Neural cell (in vitro differentiated cells): ENCODE measurements at regions not wholly inside any gene's neighbourhood (a gene's known extent, or its start where the extent isn't known, plus 50 kb on each side); places are given as distances from the start of the nearest gene placed in this dataset.

Source experiments
- H2AFZ ChIP-seq: fragments of 200-600, 300-800 bp; sonication (generic), shearing (Covaris generic); 2 replicates; pipeline ENCODE4 v1.6.0; 2014; ENCODE audit warnings: low read depth, mild to moderate bottlenecking, antibody characterized with exemption, low read length, moderate library complexity
- H3F3A ChIP-seq: fragments of 200-600 bp; shearing (Covaris generic); 2 replicates; pipeline ENCODE4 v1.6.1; 2016; ENCODE audit warnings: mild to moderate bottlenecking, moderate library complexity, mixed read lengths, antibody characterized with exemption, low read length; ENCODE audit not compliant: insufficient read depth, poor library complexity, severe bottlenecking
- H3K27ac ChIP-seq: fragments of 200-600, 300-800 bp; sonication (generic), shearing (Covaris generic); 2 replicates; pipeline ENCODE4 v1.5.1; 2014; ENCODE audit warnings: mild to moderate bottlenecking, low read length, moderate library complexity
- H3K27me3 ChIP-seq: fragments of 300-800, 200-600 bp; sonication (generic), shearing (Covaris generic); 2 replicates; pipeline ENCODE4 v1.6.0; 2014; ENCODE audit warnings: mild to moderate bottlenecking, low read depth, low read length, moderate library complexity; ENCODE audit not compliant: insufficient read depth
- H3K36me3 ChIP-seq: fragments of 300-800, 200-600 bp; sonication (generic), shearing (Covaris generic); 2 replicates; pipeline ENCODE4 v1.5.1; 2014; ENCODE audit warnings: mild to moderate bottlenecking, antibody characterized with exemption, low read length, moderate library complexity; ENCODE audit not compliant: insufficient read depth
- H3K4me2 ChIP-seq: fragments of 300-800, 200-600 bp; sonication (generic), shearing (Covaris generic); 2 replicates; pipeline ENCODE4 v1.6.0; 2014; ENCODE audit warnings: mild to moderate bottlenecking, low read length
- H3K4me3 ChIP-seq: fragments of 300-800, 200-600 bp; sonication (generic), shearing (Covaris generic); 2 replicates; pipeline ENCODE4 v1.5.1; 2014; ENCODE audit warnings: mild to moderate bottlenecking, low read length, moderate library complexity
- H3K79me2 ChIP-seq: fragments of 200-600 bp; shearing (Covaris generic); replicated peaks from 2 replicates; pipeline ENCODE4 v1.6.0; 2014; ENCODE audit warnings: mild to moderate bottlenecking, low read length, moderate library complexity; ENCODE audit not compliant: insufficient read depth
- H3K9ac ChIP-seq: fragments of 300-800, 200-600 bp; sonication (generic), shearing (Covaris generic); 2 replicates; pipeline ENCODE4 v1.6.1; 2016; ENCODE audit warnings: mild to moderate bottlenecking, low read length, mixed read lengths
- H3K9me2 ChIP-seq: fragments of 200-600 bp; shearing (Covaris generic); 2 replicates; pipeline ENCODE4 v1.6.1; 2016; ENCODE audit warnings: mild to moderate bottlenecking, low read length, mixed read lengths; ENCODE audit not compliant: insufficient read depth
- H3K9me3 ChIP-seq: fragments of 200-600, 300-800 bp; sonication (generic), shearing (Covaris generic); 2 replicates; pipeline ENCODE4 v1.6.1; 2016; ENCODE audit warnings: mild to moderate bottlenecking, mixed run types, low read length, moderate library complexity, mixed read lengths
- H4K20me1 ChIP-seq: fragments of 200-600 bp; shearing (Covaris generic); 2 replicates; pipeline ENCODE4 v1.6.1; 2016; ENCODE audit warnings: mild to moderate bottlenecking, mixed run types; ENCODE audit not compliant: insufficient read depth
- EP300 ChIP-seq: fragments of 450-650 bp; conservative IDR thresholded peaks from 2 replicates; pipeline ENCODE4 v1.6.1; 2014; ENCODE audit warnings: antibody characterized with exemption, mild to moderate bottlenecking, moderate library complexity; ENCODE audit not compliant: poor library complexity, severe bottlenecking
- EZH2 ChIP-seq: fragments of 200-600, 300-800 bp; shearing (Covaris generic), sonication (generic); IDR thresholded peaks from 2 replicates; pipeline ENCODE4 v1.6.1; 2014; ENCODE audit warnings: antibody characterized with exemption, low read length, borderline replicate concordance, mild to moderate bottlenecking; ENCODE audit not compliant: insufficient read depth, poor library complexity, severe bottlenecking
- MXI1 ChIP-seq: fragments of 450-650 bp; conservative IDR thresholded peaks from 2 replicates; pipeline ENCODE4 v1.6.1; 2014; ENCODE audit warnings: antibody characterized with exemption, mild to moderate bottlenecking; ENCODE audit not compliant: poor library complexity, severe bottlenecking
- POLR2AphosphoS5 ChIP-seq: IDR thresholded peaks from 2 replicates; pipeline ENCODE4 v1.6.1; 2012
- RAD21 ChIP-seq: fragments of 450-650 bp; conservative IDR thresholded peaks from 2 replicates; pipeline ENCODE4 v1.6.1; 2014; ENCODE audit warnings: antibody characterized with exemption, mild to moderate bottlenecking, moderate library complexity
- SMC3 ChIP-seq: fragments of 450-650 bp; conservative IDR thresholded peaks from 2 replicates; pipeline ENCODE4 v1.6.1; 2014; ENCODE audit warnings: antibody characterized with exemption, mild to moderate bottlenecking, moderate library complexity; ENCODE audit not compliant: poor library complexity
- TAF1 ChIP-seq: IDR thresholded peaks from 2 replicates; pipeline ENCODE4 v1.6.1; 2012; ENCODE audit warnings: low read depth
- TF ChIP-seq, protein P1 (sequence below): IDR thresholded peaks from 2 replicates; pipeline ENCODE4 v1.6.1; 2012; ENCODE audit warnings: borderline replicate concordance
- TF ChIP-seq, protein P2 (sequence below): fragments of 450-650 bp; IDR thresholded peaks from 2 replicates; pipeline ENCODE4 v1.5.1; 2014; ENCODE audit warnings: antibody characterized with exemption, mild to moderate bottlenecking, moderate library complexity; ENCODE audit not compliant: poor library complexity, severe bottlenecking

DNA sequence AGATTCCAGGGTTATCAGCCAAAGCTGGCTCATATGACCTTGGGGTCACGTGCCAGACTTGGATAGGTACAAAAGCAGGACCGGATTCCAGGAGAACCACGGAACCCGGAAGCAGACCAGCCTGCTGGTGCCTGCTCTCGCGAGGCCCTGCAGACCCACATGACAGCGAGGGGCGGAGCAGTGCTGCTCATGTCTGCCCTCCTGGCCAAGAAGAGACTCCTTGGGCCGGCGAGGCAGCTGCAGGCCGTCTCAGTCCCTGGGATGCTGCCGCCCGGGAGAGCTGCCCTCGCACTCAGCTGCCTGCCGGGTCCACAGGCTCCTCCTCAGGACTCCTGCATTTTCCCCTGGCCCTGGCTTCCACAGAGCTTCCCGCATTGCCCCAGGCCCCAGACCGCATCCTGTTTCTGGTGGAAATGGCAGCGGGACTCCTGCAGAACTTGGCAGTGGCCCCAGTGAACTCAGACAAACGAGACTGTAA, 739.5 kb downstream of the SOCS6 start:
- Histone ChIP-seq H3K27me3 (no peaks in the 10 kb centered on the region), H3K4me2 (no peak overlapping the region), H4K20me1 (no peaks in the 10 kb centered on the region), H3F3A (no peaks in the 10 kb centered on the region), H3K9ac (no peak overlapping the region), H2AFZ (no peak overlapping the region), H3K36me3 (no peaks in the 10 kb centered on the region), H3K79me2 (no peaks in the 10 kb centered on the region), H3K9me3 (no peaks in the 10 kb centered on the region), H3K27ac (no peak overlapping the region), H3K4me3 (no peak overlapping the region), H3K9me2 (no peaks in the 10 kb centered on the region)
- TF ChIP-seq RAD21 (no peak), SMC3 (no peak), EZH2 (no peak), POLR2AphosphoS5 (no peak), EP300 (no peak), MXI1 (no peak), TAF1 (no peak)
- TF ChIP-seq, protein P1, sequence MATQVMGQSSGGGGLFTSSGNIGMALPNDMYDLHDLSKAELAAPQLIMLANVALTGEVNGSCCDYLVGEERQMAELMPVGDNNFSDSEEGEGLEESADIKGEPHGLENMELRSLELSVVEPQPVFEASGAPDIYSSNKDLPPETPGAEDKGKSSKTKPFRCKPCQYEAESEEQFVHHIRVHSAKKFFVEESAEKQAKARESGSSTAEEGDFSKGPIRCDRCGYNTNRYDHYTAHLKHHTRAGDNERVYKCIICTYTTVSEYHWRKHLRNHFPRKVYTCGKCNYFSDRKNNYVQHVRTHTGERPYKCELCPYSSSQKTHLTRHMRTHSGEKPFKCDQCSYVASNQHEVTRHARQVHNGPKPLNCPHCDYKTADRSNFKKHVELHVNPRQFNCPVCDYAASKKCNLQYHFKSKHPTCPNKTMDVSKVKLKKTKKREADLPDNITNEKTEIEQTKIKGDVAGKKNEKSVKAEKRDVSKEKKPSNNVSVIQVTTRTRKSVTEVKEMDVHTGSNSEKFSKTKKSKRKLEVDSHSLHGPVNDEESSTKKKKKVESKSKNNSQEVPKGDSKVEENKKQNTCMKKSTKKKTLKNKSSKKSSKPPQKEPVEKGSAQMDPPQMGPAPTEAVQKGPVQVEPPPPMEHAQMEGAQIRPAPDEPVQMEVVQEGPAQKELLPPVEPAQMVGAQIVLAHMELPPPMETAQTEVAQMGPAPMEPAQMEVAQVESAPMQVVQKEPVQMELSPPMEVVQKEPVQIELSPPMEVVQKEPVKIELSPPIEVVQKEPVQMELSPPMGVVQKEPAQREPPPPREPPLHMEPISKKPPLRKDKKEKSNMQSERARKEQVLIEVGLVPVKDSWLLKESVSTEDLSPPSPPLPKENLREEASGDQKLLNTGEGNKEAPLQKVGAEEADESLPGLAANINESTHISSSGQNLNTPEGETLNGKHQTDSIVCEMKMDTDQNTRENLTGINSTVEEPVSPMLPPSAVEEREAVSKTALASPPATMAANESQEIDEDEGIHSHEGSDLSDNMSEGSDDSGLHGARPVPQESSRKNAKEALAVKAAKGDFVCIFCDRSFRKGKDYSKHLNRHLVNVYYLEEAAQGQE = no peak
- TF ChIP-seq, protein P2, sequence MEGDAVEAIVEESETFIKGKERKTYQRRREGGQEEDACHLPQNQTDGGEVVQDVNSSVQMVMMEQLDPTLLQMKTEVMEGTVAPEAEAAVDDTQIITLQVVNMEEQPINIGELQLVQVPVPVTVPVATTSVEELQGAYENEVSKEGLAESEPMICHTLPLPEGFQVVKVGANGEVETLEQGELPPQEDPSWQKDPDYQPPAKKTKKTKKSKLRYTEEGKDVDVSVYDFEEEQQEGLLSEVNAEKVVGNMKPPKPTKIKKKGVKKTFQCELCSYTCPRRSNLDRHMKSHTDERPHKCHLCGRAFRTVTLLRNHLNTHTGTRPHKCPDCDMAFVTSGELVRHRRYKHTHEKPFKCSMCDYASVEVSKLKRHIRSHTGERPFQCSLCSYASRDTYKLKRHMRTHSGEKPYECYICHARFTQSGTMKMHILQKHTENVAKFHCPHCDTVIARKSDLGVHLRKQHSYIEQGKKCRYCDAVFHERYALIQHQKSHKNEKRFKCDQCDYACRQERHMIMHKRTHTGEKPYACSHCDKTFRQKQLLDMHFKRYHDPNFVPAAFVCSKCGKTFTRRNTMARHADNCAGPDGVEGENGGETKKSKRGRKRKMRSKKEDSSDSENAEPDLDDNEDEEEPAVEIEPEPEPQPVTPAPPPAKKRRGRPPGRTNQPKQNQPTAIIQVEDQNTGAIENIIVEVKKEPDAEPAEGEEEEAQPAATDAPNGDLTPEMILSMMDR = no peak

DNA sequence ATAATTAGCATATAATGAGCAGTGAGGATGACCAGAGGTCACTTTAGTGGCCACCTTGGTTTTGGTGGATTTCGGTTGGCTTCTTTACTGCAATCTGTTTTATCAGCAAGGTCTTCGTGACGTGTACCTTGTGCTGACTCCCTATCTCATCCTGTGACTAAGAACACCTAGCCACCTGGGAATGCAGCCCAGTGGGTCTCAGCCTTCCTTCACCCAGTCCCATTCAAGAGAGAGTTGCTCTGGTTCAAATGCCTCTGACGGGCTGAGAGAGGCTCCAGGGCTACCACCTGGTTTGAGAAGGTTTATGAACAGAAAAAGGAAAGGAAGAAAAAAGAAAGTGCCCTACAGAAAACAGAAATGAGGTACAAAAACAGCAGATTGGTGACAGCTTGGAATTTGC, 738.7 kb downstream of the SOCS6 start:
- no peaks in the 10 kb centered on the region for H3K9me2 ChIP-seq
- no peaks in the 10 kb centered on the region for H3K9me3 ChIP-seq
- H3K79me2 ChIP-seq = no peaks in the 10 kb centered on the region
- H3F3A ChIP-seq = no peaks in the 10 kb centered on the region
- no peak for TF ChIP-seq EP300
- TF ChIP-seq EZH2 = no peak
- no peak for TF ChIP-seq MXI1
- no peak for TF ChIP-seq SMC3
- TF ChIP-seq RAD21 = no peak
- no peak for TF ChIP-seq TAF1
- TF ChIP-seq, protein P2 = no peak
- TF ChIP-seq, protein P1 = no peak
- TF ChIP-seq POLR2AphosphoS5 = no peak
- no peak overlapping the region for H3K9ac ChIP-seq
- H3K27me3 ChIP-seq = no peaks in the 10 kb centered on the region
- no peaks in the 10 kb centered on the region for H3K36me3 ChIP-seq
- no peak overlapping the region for H2AFZ ChIP-seq
- no peak overlapping the region for H3K4me2 ChIP-seq
- no peak overlapping the region for H3K27ac ChIP-seq
- no peak overlapping the region for H3K4me3 ChIP-seq
- H4K20me1 ChIP-seq = no peaks in the 10 kb centered on the region
